SU-DHL-6 (cell line): ENCODE measurements at regions not wholly inside any gene's neighbourhood (a gene's known extent, or its start where the extent isn't known, plus 50 kb on each side); places are given as distances from the start of the nearest gene placed in this dataset.

Source experiments
- CTCF ChIP-seq: fragments of 200-600 bp; sonication (generic); IDR thresholded peaks from one replicate; pipeline ENCODE4 v1.5.1; 2017; ENCODE audit warnings: antibody characterized with exemption, mild to moderate bottlenecking, low read length, moderate library complexity; ENCODE audit not compliant: insufficient read depth, poor library complexity, severe bottlenecking
- EZH2phosphoT487 ChIP-seq: fragments of 200-600 bp; sonication (generic), shearing (Covaris generic); conservative IDR thresholded peaks from 2 replicates; pipeline ENCODE4 v1.6.1; 2018; ENCODE audit warnings: mild to moderate bottlenecking, antibody characterized with exemption, low read length, moderate library complexity, mixed read lengths

GRCh38 chr16:86786994-86787393 lies 208.6 kb downstream of the FOXL1 start:
- TF ChIP-seq CTCF (no peak), EZH2phosphoT487 (no peak)
